ENCODE measurements at regions not wholly inside any gene's neighbourhood (a gene's known extent, or its start where the extent isn't known, plus 50 kb on each side); places are given as distances from the start of the nearest gene placed in this dataset.

DNA sequence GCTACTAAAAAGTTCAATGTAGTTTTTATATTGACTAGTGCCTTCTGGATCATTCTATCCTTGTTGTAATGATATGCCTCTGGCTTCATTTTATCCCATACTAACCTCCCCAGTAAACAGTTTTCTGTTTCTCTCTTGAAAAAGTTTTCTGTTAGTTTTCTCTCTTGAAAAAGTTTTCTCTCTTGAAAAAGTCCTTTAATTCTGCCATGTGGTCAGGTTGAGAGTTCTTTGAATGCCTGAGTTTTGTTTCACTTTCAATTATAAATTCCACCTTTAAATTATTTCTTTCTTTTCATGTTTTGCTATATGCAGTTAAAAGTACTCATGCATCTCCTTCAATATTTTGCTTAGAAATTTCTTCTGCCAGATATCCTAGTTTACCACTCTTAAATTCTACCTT lies 1139.6 kb downstream of the STPG2 start:
- Histone ChIP-seq H3K4me3 (ENCODE audit: low read depth in 1 of 3, low read length in 3 of 3) (no peak overlapping the region), H3K9ac (ENCODE audit: low read depth in 1 of 2, low read length in 2 of 2) (no peak overlapping the region), H3K27me3 (ENCODE audit: control insufficient read depth in 4 of 4, insufficient read depth in 4 of 4, low read length in 3 of 4) (no peaks in the 10 kb centered on the region), H3K27ac (ENCODE audit: low read depth in 1 of 2, low read length in 2 of 2) (no peak overlapping the region), H3K4me1 (ENCODE audit: control insufficient read depth in 4 of 4, insufficient read depth in 4 of 4, low read length in 3 of 4) (peaks cover 0 to 3% (median 0%) of the 10 kb centered on the region in 4 donors), H3K9me3 (ENCODE audit: control insufficient read depth in 4 of 4, low read length in 3 of 4) (no peaks in the 10 kb centered on the region), H3K36me3 (ENCODE audit: control insufficient read depth in 4 of 4, insufficient read depth in 3 of 4, low read depth in 1 of 4, low read length in 3 of 4) (no peaks in the 10 kb centered on the region)
- DNase-seq (ENCODE audit: low spot score), result no peak
- TF ChIP-seq NR2F2 (IDR thresholded peaks at IDR 0.05) (no peak), JUND (IDR thresholded peaks at IDR 0.05) (no peak), GABPA (IDR thresholded peaks at IDR 0.05 in 1 of 2, conservative IDR thresholded peaks at IDR 0.05 in 1 of 2) (no peak), HNF4G (IDR thresholded peaks at IDR 0.05) (no peak), FOXA2 (IDR thresholded peaks at IDR 0.05) (no peak), YY1 (IDR thresholded peaks at IDR 0.05) (no peak), TAF1 (conservative IDR thresholded peaks at IDR 0.05) (no peak), EGR1 (IDR thresholded peaks at IDR 0.05; ENCODE audit: low read depth in 2 of 2) (no peak), RXRA (IDR thresholded peaks at IDR 0.05) (no peak), SP1 (IDR thresholded peaks at IDR 0.05) (no peak), RAD21 (IDR thresholded peaks at IDR 0.05) (no peak), HNF4A (conservative IDR thresholded peaks at IDR 0.05) (no peak), FOXA1 (IDR thresholded peaks at IDR 0.05) (no peak)
- TF ChIP-seq, protein P1, sequence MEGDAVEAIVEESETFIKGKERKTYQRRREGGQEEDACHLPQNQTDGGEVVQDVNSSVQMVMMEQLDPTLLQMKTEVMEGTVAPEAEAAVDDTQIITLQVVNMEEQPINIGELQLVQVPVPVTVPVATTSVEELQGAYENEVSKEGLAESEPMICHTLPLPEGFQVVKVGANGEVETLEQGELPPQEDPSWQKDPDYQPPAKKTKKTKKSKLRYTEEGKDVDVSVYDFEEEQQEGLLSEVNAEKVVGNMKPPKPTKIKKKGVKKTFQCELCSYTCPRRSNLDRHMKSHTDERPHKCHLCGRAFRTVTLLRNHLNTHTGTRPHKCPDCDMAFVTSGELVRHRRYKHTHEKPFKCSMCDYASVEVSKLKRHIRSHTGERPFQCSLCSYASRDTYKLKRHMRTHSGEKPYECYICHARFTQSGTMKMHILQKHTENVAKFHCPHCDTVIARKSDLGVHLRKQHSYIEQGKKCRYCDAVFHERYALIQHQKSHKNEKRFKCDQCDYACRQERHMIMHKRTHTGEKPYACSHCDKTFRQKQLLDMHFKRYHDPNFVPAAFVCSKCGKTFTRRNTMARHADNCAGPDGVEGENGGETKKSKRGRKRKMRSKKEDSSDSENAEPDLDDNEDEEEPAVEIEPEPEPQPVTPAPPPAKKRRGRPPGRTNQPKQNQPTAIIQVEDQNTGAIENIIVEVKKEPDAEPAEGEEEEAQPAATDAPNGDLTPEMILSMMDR (IDR thresholded peaks at IDR 0.05; ENCODE audit: low read depth, low read length, missing input control), result no peak
- TF ChIP-seq, protein P2, sequence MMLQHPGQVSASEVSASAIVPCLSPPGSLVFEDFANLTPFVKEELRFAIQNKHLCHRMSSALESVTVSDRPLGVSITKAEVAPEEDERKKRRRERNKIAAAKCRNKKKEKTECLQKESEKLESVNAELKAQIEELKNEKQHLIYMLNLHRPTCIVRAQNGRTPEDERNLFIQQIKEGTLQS (IDR thresholded peaks at IDR 0.05), result no peak
- TF ChIP-seq, protein P3, sequence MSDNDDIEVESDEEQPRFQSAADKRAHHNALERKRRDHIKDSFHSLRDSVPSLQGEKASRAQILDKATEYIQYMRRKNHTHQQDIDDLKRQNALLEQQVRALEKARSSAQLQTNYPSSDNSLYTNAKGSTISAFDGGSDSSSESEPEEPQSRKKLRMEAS (IDR thresholded peaks at IDR 0.05), result no peak
- TF ChIP-seq, protein P4, sequence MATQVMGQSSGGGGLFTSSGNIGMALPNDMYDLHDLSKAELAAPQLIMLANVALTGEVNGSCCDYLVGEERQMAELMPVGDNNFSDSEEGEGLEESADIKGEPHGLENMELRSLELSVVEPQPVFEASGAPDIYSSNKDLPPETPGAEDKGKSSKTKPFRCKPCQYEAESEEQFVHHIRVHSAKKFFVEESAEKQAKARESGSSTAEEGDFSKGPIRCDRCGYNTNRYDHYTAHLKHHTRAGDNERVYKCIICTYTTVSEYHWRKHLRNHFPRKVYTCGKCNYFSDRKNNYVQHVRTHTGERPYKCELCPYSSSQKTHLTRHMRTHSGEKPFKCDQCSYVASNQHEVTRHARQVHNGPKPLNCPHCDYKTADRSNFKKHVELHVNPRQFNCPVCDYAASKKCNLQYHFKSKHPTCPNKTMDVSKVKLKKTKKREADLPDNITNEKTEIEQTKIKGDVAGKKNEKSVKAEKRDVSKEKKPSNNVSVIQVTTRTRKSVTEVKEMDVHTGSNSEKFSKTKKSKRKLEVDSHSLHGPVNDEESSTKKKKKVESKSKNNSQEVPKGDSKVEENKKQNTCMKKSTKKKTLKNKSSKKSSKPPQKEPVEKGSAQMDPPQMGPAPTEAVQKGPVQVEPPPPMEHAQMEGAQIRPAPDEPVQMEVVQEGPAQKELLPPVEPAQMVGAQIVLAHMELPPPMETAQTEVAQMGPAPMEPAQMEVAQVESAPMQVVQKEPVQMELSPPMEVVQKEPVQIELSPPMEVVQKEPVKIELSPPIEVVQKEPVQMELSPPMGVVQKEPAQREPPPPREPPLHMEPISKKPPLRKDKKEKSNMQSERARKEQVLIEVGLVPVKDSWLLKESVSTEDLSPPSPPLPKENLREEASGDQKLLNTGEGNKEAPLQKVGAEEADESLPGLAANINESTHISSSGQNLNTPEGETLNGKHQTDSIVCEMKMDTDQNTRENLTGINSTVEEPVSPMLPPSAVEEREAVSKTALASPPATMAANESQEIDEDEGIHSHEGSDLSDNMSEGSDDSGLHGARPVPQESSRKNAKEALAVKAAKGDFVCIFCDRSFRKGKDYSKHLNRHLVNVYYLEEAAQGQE (IDR thresholded peaks at IDR 0.05), result no peak
- TF ChIP-seq, protein P5, sequence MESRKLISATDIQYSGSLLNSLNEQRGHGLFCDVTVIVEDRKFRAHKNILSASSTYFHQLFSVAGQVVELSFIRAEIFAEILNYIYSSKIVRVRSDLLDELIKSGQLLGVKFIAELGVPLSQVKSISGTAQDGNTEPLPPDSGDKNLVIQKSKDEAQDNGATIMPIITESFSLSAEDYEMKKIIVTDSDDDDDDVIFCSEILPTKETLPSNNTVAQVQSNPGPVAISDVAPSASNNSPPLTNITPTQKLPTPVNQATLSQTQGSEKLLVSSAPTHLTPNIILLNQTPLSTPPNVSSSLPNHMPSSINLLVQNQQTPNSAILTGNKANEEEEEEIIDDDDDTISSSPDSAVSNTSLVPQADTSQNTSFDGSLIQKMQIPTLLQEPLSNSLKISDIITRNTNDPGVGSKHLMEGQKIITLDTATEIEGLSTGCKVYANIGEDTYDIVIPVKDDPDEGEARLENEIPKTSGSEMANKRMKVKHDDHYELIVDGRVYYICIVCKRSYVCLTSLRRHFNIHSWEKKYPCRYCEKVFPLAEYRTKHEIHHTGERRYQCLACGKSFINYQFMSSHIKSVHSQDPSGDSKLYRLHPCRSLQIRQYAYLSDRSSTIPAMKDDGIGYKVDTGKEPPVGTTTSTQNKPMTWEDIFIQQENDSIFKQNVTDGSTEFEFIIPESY (IDR thresholded peaks at IDR 0.05), result no peak

Measured in liver (tissue), 7 donors.